ENCODE measurements at regions not wholly inside any gene's neighbourhood (a gene's known extent, or its start where the extent isn't known, plus 50 kb on each side); places are given as distances from the start of the nearest gene placed in this dataset.

DNA sequence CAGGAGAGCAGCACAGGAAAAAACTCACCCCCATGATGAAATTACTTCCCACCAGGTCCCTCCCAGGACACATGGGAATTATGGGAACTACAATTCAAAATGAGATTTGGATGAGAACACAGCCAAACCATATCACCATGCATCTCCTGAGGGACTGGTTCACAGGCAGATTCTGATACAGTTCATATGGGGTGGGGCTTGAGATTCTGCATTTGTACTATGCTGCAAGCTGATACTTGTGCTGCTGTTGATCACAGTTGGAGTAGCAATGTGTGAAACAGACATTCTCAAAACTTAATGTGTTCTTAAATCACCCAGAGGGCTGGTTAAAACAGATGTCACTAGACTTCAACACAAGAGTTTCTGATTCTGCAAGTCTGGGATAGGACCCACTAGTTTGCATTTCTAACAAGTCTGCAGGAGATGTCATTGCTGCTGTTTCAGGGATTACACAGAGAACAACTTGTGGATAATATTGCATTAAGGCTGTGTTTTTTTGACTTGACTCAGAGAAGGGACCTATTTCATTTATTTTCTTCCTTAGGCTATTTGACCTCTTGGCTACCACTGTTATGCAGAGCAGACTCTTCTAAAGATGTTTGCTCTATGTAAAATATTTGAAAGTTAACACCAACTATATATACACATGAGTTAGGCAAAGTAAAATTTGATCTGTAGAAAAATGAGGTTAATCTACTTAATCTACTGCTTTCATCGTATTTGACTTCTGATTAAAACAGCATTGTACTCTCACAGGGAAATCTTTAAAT, 194.2 kb upstream of the CNTN3 start:
- no peak for DNase-seq (ENCODE audit: low read depth)
- no peak overlapping the region for H3K4me3 ChIP-seq (ENCODE audit: low read depth, low read length)
- TF ChIP-seq, protein P1, sequence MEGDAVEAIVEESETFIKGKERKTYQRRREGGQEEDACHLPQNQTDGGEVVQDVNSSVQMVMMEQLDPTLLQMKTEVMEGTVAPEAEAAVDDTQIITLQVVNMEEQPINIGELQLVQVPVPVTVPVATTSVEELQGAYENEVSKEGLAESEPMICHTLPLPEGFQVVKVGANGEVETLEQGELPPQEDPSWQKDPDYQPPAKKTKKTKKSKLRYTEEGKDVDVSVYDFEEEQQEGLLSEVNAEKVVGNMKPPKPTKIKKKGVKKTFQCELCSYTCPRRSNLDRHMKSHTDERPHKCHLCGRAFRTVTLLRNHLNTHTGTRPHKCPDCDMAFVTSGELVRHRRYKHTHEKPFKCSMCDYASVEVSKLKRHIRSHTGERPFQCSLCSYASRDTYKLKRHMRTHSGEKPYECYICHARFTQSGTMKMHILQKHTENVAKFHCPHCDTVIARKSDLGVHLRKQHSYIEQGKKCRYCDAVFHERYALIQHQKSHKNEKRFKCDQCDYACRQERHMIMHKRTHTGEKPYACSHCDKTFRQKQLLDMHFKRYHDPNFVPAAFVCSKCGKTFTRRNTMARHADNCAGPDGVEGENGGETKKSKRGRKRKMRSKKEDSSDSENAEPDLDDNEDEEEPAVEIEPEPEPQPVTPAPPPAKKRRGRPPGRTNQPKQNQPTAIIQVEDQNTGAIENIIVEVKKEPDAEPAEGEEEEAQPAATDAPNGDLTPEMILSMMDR (conservative IDR thresholded peaks at IDR 0.05; ENCODE audit: low read depth, low read length) = no peak

DNA sequence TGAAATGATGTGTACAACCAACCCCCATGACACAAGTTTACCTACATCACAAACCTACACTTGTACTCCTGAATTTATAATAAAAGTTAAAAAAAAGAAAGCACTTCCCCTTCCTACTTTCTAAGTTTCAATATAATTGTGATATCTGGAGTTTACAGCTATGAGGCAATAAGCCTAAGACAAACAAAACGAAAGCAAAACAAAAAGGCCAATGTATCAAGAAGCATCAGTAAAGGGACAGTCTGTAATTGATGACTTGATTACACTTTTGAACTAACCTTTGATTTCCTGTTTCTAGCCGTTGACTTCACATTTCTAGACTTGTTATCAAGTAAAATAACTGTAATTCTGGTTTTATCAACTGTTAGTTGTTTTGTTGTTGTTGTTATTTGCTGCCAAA, 187.5 kb upstream of the CNTN3 start:
- no peak for DNase-seq (ENCODE audit: low read depth)
- TF ChIP-seq, protein P1 (conservative IDR thresholded peaks at IDR 0.05; ENCODE audit: low read depth, low read length) = no peak
- no peak overlapping the region for H3K4me3 ChIP-seq (ENCODE audit: low read depth, low read length)

DNA sequence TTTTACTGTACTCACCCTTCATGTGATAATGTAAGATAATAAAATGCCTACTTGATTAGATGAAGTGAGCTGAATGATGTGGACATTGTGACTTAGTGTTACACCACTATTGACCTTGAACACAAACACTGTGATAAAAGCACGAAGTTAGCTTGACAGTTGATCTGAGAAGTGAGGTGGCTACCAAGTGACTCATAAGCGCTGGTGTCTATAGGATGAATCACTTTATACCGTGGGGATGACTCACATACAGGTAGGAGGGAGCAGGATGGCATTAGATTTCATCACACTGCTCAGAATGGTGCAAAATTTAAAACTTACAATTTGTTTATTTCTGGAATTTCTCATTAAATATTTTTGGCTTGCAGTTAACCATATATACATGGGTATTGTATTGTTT, 174.7 kb upstream of the CNTN3 start:
- DNase-seq (ENCODE audit: low read depth) = no peak
- TF ChIP-seq, protein P1 (conservative IDR thresholded peaks at IDR 0.05; ENCODE audit: low read depth, low read length) = no peak
- no peak overlapping the region for H3K4me3 ChIP-seq (ENCODE audit: low read depth, low read length)

DNA sequence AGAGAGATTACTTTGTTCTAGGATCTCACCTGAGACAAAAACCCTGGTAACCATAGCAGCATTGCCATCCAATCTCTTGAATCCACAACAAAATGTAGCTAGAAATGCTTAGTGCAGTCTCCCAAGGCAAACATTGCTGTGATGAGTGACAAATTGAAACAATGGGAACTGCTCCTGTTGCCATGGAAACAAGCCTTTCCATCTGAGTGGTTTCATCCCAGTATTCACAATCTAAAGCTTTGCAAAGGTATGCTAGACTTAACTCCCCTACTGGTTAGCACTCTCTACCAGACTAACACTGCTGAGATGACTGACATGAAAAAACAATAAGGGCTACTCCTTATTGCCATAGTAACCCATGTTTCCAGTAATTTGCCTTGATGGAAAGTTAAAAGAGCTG, 172.6 kb upstream of the CNTN3 start:
- DNase-seq (ENCODE audit: low read depth) = no peak
- TF ChIP-seq, protein P1 (conservative IDR thresholded peaks at IDR 0.05; ENCODE audit: low read depth, low read length) = no peak
- H3K4me3 ChIP-seq (ENCODE audit: low read depth, low read length) = no peak overlapping the region

DNA sequence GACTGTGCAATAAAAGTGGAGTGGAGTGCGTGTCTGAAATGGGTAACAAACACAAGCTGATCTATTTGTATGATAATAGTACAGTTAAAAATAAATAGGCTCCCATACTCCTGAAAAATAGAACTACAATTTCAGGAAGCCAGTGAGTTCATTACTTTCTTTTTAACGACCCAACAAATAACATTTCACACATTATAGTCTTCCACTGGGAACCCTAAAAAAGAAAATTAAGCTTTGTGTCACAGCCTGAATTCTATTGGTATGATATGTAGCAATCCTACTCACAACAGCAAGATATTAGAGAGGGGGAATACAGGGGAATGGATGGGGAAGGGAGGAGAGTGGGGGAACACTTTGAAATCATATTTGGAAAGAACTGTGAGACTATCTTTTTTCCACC, 156.9 kb upstream of the CNTN3 start:
- TF ChIP-seq, protein P1 (conservative IDR thresholded peaks at IDR 0.05; ENCODE audit: low read depth, low read length) = no peak
- no peak overlapping the region for H3K4me3 ChIP-seq (ENCODE audit: low read depth, low read length)
- no peak for DNase-seq (ENCODE audit: low read depth)

DNA sequence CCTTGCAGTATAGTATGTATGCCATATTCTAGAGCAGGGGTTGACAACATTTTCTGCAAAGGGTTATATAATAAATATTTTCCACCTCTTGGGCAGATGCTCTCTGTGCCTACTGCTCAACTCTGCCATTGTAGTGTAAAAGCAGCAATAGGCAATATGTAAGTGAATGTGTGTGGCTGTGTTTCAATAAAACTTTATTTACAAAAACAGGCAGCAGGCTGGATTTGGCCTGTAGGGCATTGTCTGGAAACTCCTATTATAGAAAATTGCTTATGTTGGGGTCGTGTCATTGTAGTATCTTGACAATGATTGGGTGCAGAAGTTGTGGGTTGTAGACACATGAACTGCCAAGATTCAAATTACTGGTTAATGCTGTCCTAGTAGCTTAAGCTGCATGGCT, 153.6 kb upstream of the CNTN3 start:
- TF ChIP-seq, protein P1 (conservative IDR thresholded peaks at IDR 0.05; ENCODE audit: low read depth, low read length) = no peak
- DNase-seq (ENCODE audit: low read depth) = no peak

DNA sequence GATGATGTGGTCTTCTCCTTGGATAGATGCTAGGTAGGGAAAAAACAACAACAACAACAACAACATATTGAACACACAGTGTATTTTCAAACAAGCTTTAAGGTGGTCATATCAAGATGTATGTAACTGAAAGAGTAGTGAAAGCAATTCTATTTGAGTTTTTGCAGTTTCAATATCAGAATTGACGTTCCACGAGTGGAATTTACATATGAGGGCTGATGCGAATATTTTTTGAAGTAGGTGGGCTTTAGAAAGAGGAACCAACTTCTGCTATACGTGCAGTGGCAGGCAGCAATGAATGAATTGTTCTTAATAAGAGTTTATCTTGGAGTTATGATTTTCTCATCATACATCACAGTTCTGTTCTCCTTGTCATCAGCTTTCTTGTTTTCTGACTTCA, 151.9 kb upstream of the CNTN3 start:
- TF ChIP-seq, protein P1 (conservative IDR thresholded peaks at IDR 0.05; ENCODE audit: low read depth, low read length) = no peak
- DNase-seq (ENCODE audit: low read depth) = no peak
- H3K4me3 ChIP-seq (ENCODE audit: low read depth, low read length) = no peak overlapping the region

More for the DNA sequence above, 153.6 kb upstream of the CNTN3 start:
- H3K4me3 ChIP-seq (ENCODE audit: low read depth, low read length) = no peak overlapping the region
